Renal cortical epithelial cell (primary cell): ENCODE measurements at regions not wholly inside any gene's neighbourhood (a gene's known extent, or its start where the extent isn't known, plus 50 kb on each side); places are given as distances from the start of the nearest gene placed in this dataset.

Experiments used
- DNase-seq: peaks from one replicate; pipeline ENCODE4 v3.0.0-alpha.2; 2011; ENCODE audit warnings: low read depth

GRCh38 chr2:114065731-114066130 lies 175.8 kb downstream of the ACTR3 start:
- DNase-seq = no peak

GRCh38 chr2:114066186-114066747 lies 176.4 kb downstream of the ACTR3 start:
- DNase-seq = no peak

GRCh38 chr2:114068438-114068837 lies 178.5 kb downstream of the ACTR3 start:
- peak; percentile 0 for DNase-seq

- DNase-seq = no peak
Measured at GRCh38 chr2:114076961-114077360, 187.1 kb downstream of the ACTR3 start.

- no peak for DNase-seq
Measured at GRCh38 chr2:114079366-114080004, 189.6 kb downstream of the ACTR3 start.

- DNase-seq = no peak
Measured at GRCh38 chr2:114082731-114083433, 193.0 kb downstream of the ACTR3 start.

- no peak for DNase-seq
Measured at GRCh38 chr2:114083717-114084387, 194.0 kb downstream of the ACTR3 start.

GRCh38 chr2:114085238-114085637 lies 195.3 kb downstream of the ACTR3 start:
- DNase-seq = no peak

GRCh38 chr2:114085992-114086391 lies 196.1 kb downstream of the ACTR3 start:
- DNase-seq = no peak

GRCh38 chr2:114089636-114090319 lies 199.9 kb downstream of the ACTR3 start:
- DNase-seq = peak; percentile 41

GRCh38 chr2:114091010-114091409 lies 201.1 kb downstream of the ACTR3 start:
- no peak for DNase-seq

- no peak for DNase-seq
Measured at GRCh38 chr2:114108249-114108648, 218.4 kb downstream of the ACTR3 start.

GRCh38 chr2:114108824-114109416 lies 219.0 kb downstream of the ACTR3 start:
- DNase-seq = no peak

- no peak for DNase-seq
Measured at GRCh38 chr2:114111329-114111728, 221.4 kb downstream of the ACTR3 start.

GRCh38 chr2:114113518-114113917 lies 223.6 kb downstream of the ACTR3 start:
- DNase-seq = no peak

GRCh38 chr2:114118088-114118487 lies 228.2 kb downstream of the ACTR3 start:
- no peak for DNase-seq

GRCh38 chr2:114119862-114120261 lies 230.0 kb downstream of the ACTR3 start:
- DNase-seq = no peak

- DNase-seq = no peak
Measured at GRCh38 chr2:114122930-114123329, 233.0 kb downstream of the ACTR3 start.

GRCh38 chr2:114123925-114124324 lies 234.0 kb downstream of the ACTR3 start:
- DNase-seq = no peak

GRCh38 chr2:114127372-114127771 lies 237.5 kb downstream of the ACTR3 start:
- no peak for DNase-seq

- DNase-seq = no peak
Measured at GRCh38 chr2:114128263-114128662, 238.4 kb downstream of the ACTR3 start.

- no peak for DNase-seq
Measured at GRCh38 chr2:114128725-114129124, 238.8 kb downstream of the ACTR3 start.
